ENCODE measurements at regions not wholly inside any gene's neighbourhood (a gene's known extent, or its start where the extent isn't known, plus 50 kb on each side); places are given as distances from the start of the nearest gene placed in this dataset.

- intact Hi-C loops (cut with micrococcal nuclease) = loop anchor here (5.0 kb wide), 1 partner anchor 253 kb away; no protein-coding TSS in a partner anchor
- H3K4me1 Mint-ChIP-seq (ENCODE audit: low read depth) = no peaks in the 10 kb centered on the region
- no peak overlapping the region for H3K4me3 Mint-ChIP-seq
- no peaks in the 10 kb centered on the region for H3K9me3 Mint-ChIP-seq
- H3K27ac Mint-ChIP-seq = no peak overlapping the region
- no peaks in the 10 kb centered on the region for H3K36me3 Mint-ChIP-seq (ENCODE audit: low read depth)
- H3K27me3 Mint-ChIP-seq = peaks cover 11% of the 10 kb centered on the region
Observed at GRCh38 chr3:44109771-44110361, 131.8 kb upstream of the TOPAZ1 start.

- Mint-ChIP-seq H3K36me3 (ENCODE audit: low read depth) (no peaks in the 10 kb centered on the region), H3K27me3 (peaks cover 12% of the 10 kb centered on the region), H3K4me3 (no peak overlapping the region), H3K9me3 (no peaks in the 10 kb centered on the region), H3K27ac (no peak overlapping the region), H3K4me1 (ENCODE audit: low read depth) (no peaks in the 10 kb centered on the region)
- intact Hi-C loops (cut with micrococcal nuclease) = loop anchor here (5.0 kb wide), 1 partner anchor 253 kb away; no protein-coding TSS in a partner anchor
Observed at GRCh38 chr3:44110648-44111047, 131.0 kb upstream of the TOPAZ1 start.

- Mint-ChIP-seq H3K36me3 (ENCODE audit: low read depth) (no peaks in the 10 kb centered on the region), H3K4me3 (no peak overlapping the region), H3K4me1 (ENCODE audit: low read depth) (no peaks in the 10 kb centered on the region), H3K27me3 (peaks cover 13% of the 10 kb centered on the region), H3K9me3 (no peaks in the 10 kb centered on the region), H3K27ac (no peak overlapping the region)
- intact Hi-C loops (cut with micrococcal nuclease) = loop anchor here (5.0 kb wide), 1 partner anchor 254 kb away; no protein-coding TSS in a partner anchor
Observed at GRCh38 chr3:44111482-44111881, 130.2 kb upstream of the TOPAZ1 start.

GRCh38 chr3:44114142-44114541 is 127.5 kb upstream of the TOPAZ1 start:
- Mint-ChIP-seq H3K9me3 (no peaks in the 10 kb centered on the region), H3K27me3 (peaks cover 13% of the 10 kb centered on the region), H3K4me1 (ENCODE audit: low read depth) (no peaks in the 10 kb centered on the region), H3K27ac (no peak overlapping the region), H3K36me3 (ENCODE audit: low read depth) (no peaks in the 10 kb centered on the region), H3K4me3 (no peak overlapping the region)
- intact Hi-C loops (cut with micrococcal nuclease) = loop anchor here (5.0 kb wide), 1 partner anchor 257 kb away; no protein-coding TSS in a partner anchor

GRCh38 chr3:44117239-44117638 is 124.4 kb upstream of the TOPAZ1 start:
- Mint-ChIP-seq H3K4me1 (ENCODE audit: low read depth) (no peaks in the 10 kb centered on the region), H3K9me3 (no peaks in the 10 kb centered on the region), H3K27me3 (peaks cover 13% of the 10 kb centered on the region), H3K36me3 (ENCODE audit: low read depth) (no peaks in the 10 kb centered on the region), H3K27ac (no peak overlapping the region), H3K4me3 (no peak overlapping the region)
- intact Hi-C loops (cut with micrococcal nuclease) = no loop called here

GRCh38 chr3:44117736-44118135 is 124.0 kb upstream of the TOPAZ1 start:
- Mint-ChIP-seq H3K27ac (no peak overlapping the region), H3K36me3 (ENCODE audit: low read depth) (no peaks in the 10 kb centered on the region), H3K9me3 (no peaks in the 10 kb centered on the region), H3K4me1 (ENCODE audit: low read depth) (no peaks in the 10 kb centered on the region), H3K4me3 (no peak overlapping the region), H3K27me3 (peaks cover 13% of the 10 kb centered on the region)
- intact Hi-C loops (cut with micrococcal nuclease) = no loop called here

- no peaks in the 10 kb centered on the region for H3K4me1 Mint-ChIP-seq (ENCODE audit: low read depth)
- peaks cover 2% of the 10 kb centered on the region for H3K27me3 Mint-ChIP-seq
- H3K27ac Mint-ChIP-seq = no peak overlapping the region
- no peaks in the 10 kb centered on the region for H3K9me3 Mint-ChIP-seq
- intact Hi-C loops (cut with micrococcal nuclease) = no loop called here
- H3K36me3 Mint-ChIP-seq (ENCODE audit: low read depth) = no peaks in the 10 kb centered on the region
- H3K4me3 Mint-ChIP-seq = no peak overlapping the region
Observed at GRCh38 chr3:44120721-44121582, 120.7 kb upstream of the TOPAZ1 start.

- no peaks in the 10 kb centered on the region for H3K4me1 Mint-ChIP-seq (ENCODE audit: low read depth)
- intact Hi-C loops (cut with micrococcal nuclease) = no loop called here
- no peaks in the 10 kb centered on the region for H3K27me3 Mint-ChIP-seq
- H3K9me3 Mint-ChIP-seq = no peaks in the 10 kb centered on the region
- no peaks in the 10 kb centered on the region for H3K36me3 Mint-ChIP-seq (ENCODE audit: low read depth)
- H3K4me3 Mint-ChIP-seq = no peak overlapping the region
- H3K27ac Mint-ChIP-seq = no peak overlapping the region
Observed at GRCh38 chr3:44125246-44125645, 116.4 kb upstream of the TOPAZ1 start.

- Mint-ChIP-seq H3K27ac (no peak overlapping the region), H3K27me3 (no peaks in the 10 kb centered on the region), H3K9me3 (no peaks in the 10 kb centered on the region), H3K4me1 (ENCODE audit: low read depth) (no peaks in the 10 kb centered on the region), H3K36me3 (ENCODE audit: low read depth) (no peaks in the 10 kb centered on the region), H3K4me3 (no peak overlapping the region)
- intact Hi-C loops (cut with micrococcal nuclease) = no loop called here
Observed at GRCh38 chr3:44125882-44126281, 115.8 kb upstream of the TOPAZ1 start.

GRCh38 chr3:44128057-44128775 is 113.5 kb upstream of the TOPAZ1 start:
- Mint-ChIP-seq H3K4me3 (no peak overlapping the region), H3K9me3 (no peaks in the 10 kb centered on the region), H3K27ac (no peak overlapping the region), H3K27me3 (no peaks in the 10 kb centered on the region), H3K4me1 (ENCODE audit: low read depth) (no peaks in the 10 kb centered on the region), H3K36me3 (ENCODE audit: low read depth) (no peaks in the 10 kb centered on the region)
- intact Hi-C loops (cut with micrococcal nuclease) = no loop called here

GRCh38 chr3:44130249-44130648 is 111.4 kb upstream of the TOPAZ1 start:
- Mint-ChIP-seq H3K27ac (no peak overlapping the region), H3K36me3 (ENCODE audit: low read depth) (no peaks in the 10 kb centered on the region), H3K27me3 (peaks cover 1% of the 10 kb centered on the region)

GRCh38 chr3:44132061-44132460 is 109.6 kb upstream of the TOPAZ1 start:
- Mint-ChIP-seq H3K27me3 (peaks cover 1% of the 10 kb centered on the region), H3K27ac (no peak overlapping the region), H3K36me3 (ENCODE audit: low read depth) (no peaks in the 10 kb centered on the region), H3K9me3 (no peaks in the 10 kb centered on the region), H3K4me3 (no peak overlapping the region), H3K4me1 (ENCODE audit: low read depth) (no peaks in the 10 kb centered on the region)
- intact Hi-C loops (cut with micrococcal nuclease) = no loop called here

More at GRCh38 chr3:44130249-44130648, 111.4 kb upstream of the TOPAZ1 start:
- intact Hi-C loops (cut with micrococcal nuclease) = no loop called here
- no peaks in the 10 kb centered on the region for H3K4me1 Mint-ChIP-seq (ENCODE audit: low read depth)
- H3K4me3 Mint-ChIP-seq = no peak overlapping the region
- H3K9me3 Mint-ChIP-seq = no peaks in the 10 kb centered on the region

- H3K4me1 Mint-ChIP-seq (ENCODE audit: low read depth) = no peaks in the 10 kb centered on the region
- H3K4me3 Mint-ChIP-seq = no peak overlapping the region
- H3K27ac Mint-ChIP-seq = no peak overlapping the region
- no peaks in the 10 kb centered on the region for H3K9me3 Mint-ChIP-seq
- peaks cover 1% of the 10 kb centered on the region for H3K27me3 Mint-ChIP-seq
- intact Hi-C loops (cut with micrococcal nuclease) = no loop called here
- H3K36me3 Mint-ChIP-seq (ENCODE audit: low read depth) = no peaks in the 10 kb centered on the region
Observed at GRCh38 chr3:44132593-44132992, 109.1 kb upstream of the TOPAZ1 start.

GRCh38 chr3:44136421-44136820 is 105.3 kb upstream of the TOPAZ1 start:
- no peaks in the 10 kb centered on the region for H3K4me1 Mint-ChIP-seq (ENCODE audit: low read depth)
- no peak overlapping the region for H3K4me3 Mint-ChIP-seq
- no peaks in the 10 kb centered on the region for H3K36me3 Mint-ChIP-seq (ENCODE audit: low read depth)
- no peaks in the 10 kb centered on the region for H3K9me3 Mint-ChIP-seq
- intact Hi-C loops (cut with micrococcal nuclease) = no loop called here
- no peak overlapping the region for H3K27ac Mint-ChIP-seq
- peaks cover 1% of the 10 kb centered on the region for H3K27me3 Mint-ChIP-seq

Measured in dendritic cell treated with granulocyte-macrophage colony-stimulating factor and Interleukin-4, amounts not matched to agents 40 ng/mL and 50 ng/mL, for 4 days (primary cell).